ENCODE measurements at regions not wholly inside any gene's neighbourhood (a gene's known extent, or its start where the extent isn't known, plus 50 kb on each side); places are given as distances from the start of the nearest gene placed in this dataset.
A peak's percentile ranks its signal among the peaks of the same experiment; 100 is the strongest.

GRCh38 chr9:81125446-81126092 is 563.8 kb downstream of the TLE1 start:
- peak; percentile 32 for DNase-seq (ENCODE audit: low read depth)

GRCh38 chr9:81123526-81123925 is 565.8 kb downstream of the TLE1 start:
- no peak for DNase-seq (ENCODE audit: low read depth)

- DNase-seq (ENCODE audit: low read depth): no peak
Observed at GRCh38 chr9:81122749-81123148, 566.6 kb downstream of the TLE1 start.

- no peak for DNase-seq (ENCODE audit: low read depth)
Observed at GRCh38 chr9:81119591-81119990, 569.8 kb downstream of the TLE1 start.

- peak; percentile 51 for DNase-seq (ENCODE audit: low read depth)
Observed at GRCh38 chr9:81118416-81118815, 570.9 kb downstream of the TLE1 start.

- DNase-seq (ENCODE audit: low read depth): peak; percentile 36
Observed at GRCh38 chr9:81116340-81117137, 572.8 kb downstream of the TLE1 start.

- DNase-seq (ENCODE audit: low read depth): peak; percentile 38
Observed at GRCh38 chr9:81113453-81114124, 575.8 kb downstream of the TLE1 start.

- no peak for DNase-seq (ENCODE audit: low read depth)
Observed at GRCh38 chr9:81112627-81113452, 576.5 kb downstream of the TLE1 start.

GRCh38 chr9:81108821-81109220 is 580.5 kb downstream of the TLE1 start:
- no peak for DNase-seq (ENCODE audit: low read depth)

- peak; percentile 27 for DNase-seq (ENCODE audit: low read depth)
Observed at GRCh38 chr9:81108391-81108790, 581.0 kb downstream of the TLE1 start.

- DNase-seq (ENCODE audit: low read depth): no peak
Observed at GRCh38 chr9:81103597-81104471, 585.5 kb downstream of the TLE1 start.

- no peak for DNase-seq (ENCODE audit: low read depth)
Observed at GRCh38 chr9:81097131-81097847, 592.1 kb downstream of the TLE1 start.

- no peak for DNase-seq (ENCODE audit: low read depth)
Observed at GRCh38 chr9:81096625-81097024, 592.7 kb downstream of the TLE1 start.

- no peak for DNase-seq (ENCODE audit: low read depth)
Observed at GRCh38 chr9:81092057-81092456, 597.3 kb downstream of the TLE1 start.

GRCh38 chr9:81088341-81088740 is 601.0 kb downstream of the TLE1 start:
- DNase-seq (ENCODE audit: low read depth): no peak

- no peak for DNase-seq (ENCODE audit: low read depth)
Observed at GRCh38 chr9:81086416-81086815, 602.9 kb downstream of the TLE1 start.

- DNase-seq (ENCODE audit: low read depth): peak; percentile 37
Observed at GRCh38 chr9:81083854-81084512, 605.4 kb downstream of the TLE1 start.

GRCh38 chr9:81083067-81083466 is 606.3 kb downstream of the TLE1 start:
- DNase-seq (ENCODE audit: low read depth): peak; percentile 34

- DNase-seq (ENCODE audit: low read depth): peak; percentile 42
Observed at GRCh38 chr9:81082221-81082620, 607.1 kb downstream of the TLE1 start.

All from myocyte (in vitro differentiated cells).